SK-MEL-5 (cell line): ENCODE measurements at regions not wholly inside any gene's neighbourhood (a gene's known extent, or its start where the extent isn't known, plus 50 kb on each side); places are given as distances from the start of the nearest gene placed in this dataset.

Source experiments
- DNase-seq: peaks from one replicate; pipeline ENCODE4 v3.0.0-alpha.2; 2016; ENCODE audit warnings: low read depth, low spot score
- in situ Hi-C: cut with HindIII; loops from 2 replicates; pipeline ENCODE4 v1.10.0; 2016; ENCODE audit warnings: low sequenced_read_pairs, high pct_unique_total_duplicates, low pct_unique_long_range_greater_than_20kb
- small RNA-seq, 2 experiments: library from RNA; depleted of rRNA; stranded (forward); fragments of <200 nt; gene quantifications; one replicate each; pipeline ENCODE3, GENCODE V24; 2014

- in situ Hi-C loops, result no loop called here
- no peak for DNase-seq
Measured at GRCh38 chr16:79278506-79278905, 322.0 kb downstream of the MAF start.

GRCh38 chr16:79276501-79276900, 324.0 kb downstream of the MAF start:
- in situ Hi-C loops, result no loop called here
- no peak for DNase-seq

- no peak for DNase-seq
- in situ Hi-C loops, result no loop called here
Measured at GRCh38 chr16:79274264-79274663, 326.3 kb downstream of the MAF start.

- in situ Hi-C loops, result no loop called here
- no peak for DNase-seq
Measured at GRCh38 chr16:79272141-79272577, 328.4 kb downstream of the MAF start.

- DNase-seq, result no peak
- in situ Hi-C loops, result no loop called here
Measured at GRCh38 chr16:79271583-79271982, 329.0 kb downstream of the MAF start.

- DNase-seq, result no peak
Measured at GRCh38 chr16:79270011-79270410, 330.5 kb downstream of the MAF start.

GRCh38 chr16:79269211-79269863, 331.2 kb downstream of the MAF start:
- in situ Hi-C loops, result no loop called here
- no peak for DNase-seq

More at GRCh38 chr16:79270011-79270410, 330.5 kb downstream of the MAF start:
- in situ Hi-C loops, result no loop called here

GRCh38 chr16:79267781-79268180, 332.8 kb downstream of the MAF start:
- DNase-seq, result no peak
- in situ Hi-C loops, result no loop called here

- in situ Hi-C loops, result no loop called here
- no peak for DNase-seq
Measured at GRCh38 chr16:79267146-79267545, 333.4 kb downstream of the MAF start.

GRCh38 chr16:79265701-79266100, 334.8 kb downstream of the MAF start:
- in situ Hi-C loops, result no loop called here
- DNase-seq, result no peak

- in situ Hi-C loops, result no loop called here
- no peak for DNase-seq
Measured at GRCh38 chr16:79265196-79265595, 335.3 kb downstream of the MAF start.

GRCh38 chr16:79264237-79265109, 336.1 kb downstream of the MAF start:
- in situ Hi-C loops, result no loop called here
- DNase-seq, result peak; percentile 3

- no peak for DNase-seq
- in situ Hi-C loops, result no loop called here
Measured at GRCh38 chr16:79263425-79263824, 337.1 kb downstream of the MAF start.

Small RNA genes in the stretch of these regions (small RNA-seq; reads per million reads assigned to genes)
- 0 to 0.53 reads per million in 2 experiments for gene RNA5SP431
